C1 segment of cervical spinal cord (tissue), 14 donors: ENCODE measurements at regions not wholly inside any gene's neighbourhood (a gene's known extent, or its start where the extent isn't known, plus 50 kb on each side); places are given as distances from the start of the nearest gene placed in this dataset.
"Not testable (repeated sequence)": the region's sequence is repeated elsewhere in the genome, so short reads cannot be mapped to it uniquely, and the experiment has no call there.

Experiments
- DNase-seq, 14 donors: peaks; one replicate each; lab custom pipeline; 2025; lab: John Stamatoyannopoulos, UW

DNA sequence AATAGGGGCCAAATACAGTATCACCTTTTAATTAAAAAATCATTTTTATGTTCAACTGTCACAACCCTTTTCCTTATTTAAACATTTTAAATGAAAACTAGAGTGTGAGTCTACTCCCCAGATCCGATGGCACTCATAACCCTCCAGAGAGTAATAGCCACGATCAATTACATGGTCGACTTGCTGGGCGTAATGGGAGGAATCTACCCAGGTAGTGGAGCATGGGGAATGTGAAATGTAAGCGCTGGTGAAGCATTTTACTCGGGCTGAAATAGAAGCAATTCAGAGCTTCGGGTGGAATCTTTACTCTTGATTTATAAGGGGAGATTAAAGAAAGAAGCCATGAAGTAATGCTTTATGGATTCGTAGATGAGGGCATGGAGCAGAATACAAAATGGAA lies 321.9 kb downstream of the ACTR3B start:
- no peak for DNase-seq

DNA sequence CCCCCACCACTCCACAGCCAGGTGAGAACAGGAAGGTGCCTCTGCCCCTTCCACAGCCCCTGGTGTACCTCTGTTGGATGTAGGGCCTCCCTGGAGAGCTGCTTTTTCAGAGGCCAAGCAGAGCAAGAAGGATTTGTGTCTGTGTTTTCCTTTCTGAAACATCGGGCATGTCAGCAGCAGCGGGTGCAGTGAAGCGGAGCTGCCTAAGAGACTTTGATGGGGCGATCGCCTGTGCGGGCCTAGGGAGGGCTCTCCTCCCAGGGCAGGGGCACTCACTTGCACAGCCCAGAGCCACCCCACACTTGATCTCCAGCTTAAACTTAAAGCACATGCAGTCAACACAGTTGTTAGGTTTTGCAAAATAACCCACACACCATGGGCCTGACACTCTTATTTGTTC lies 324.7 kb downstream of the ACTR3B start:
- no peak for DNase-seq

DNA sequence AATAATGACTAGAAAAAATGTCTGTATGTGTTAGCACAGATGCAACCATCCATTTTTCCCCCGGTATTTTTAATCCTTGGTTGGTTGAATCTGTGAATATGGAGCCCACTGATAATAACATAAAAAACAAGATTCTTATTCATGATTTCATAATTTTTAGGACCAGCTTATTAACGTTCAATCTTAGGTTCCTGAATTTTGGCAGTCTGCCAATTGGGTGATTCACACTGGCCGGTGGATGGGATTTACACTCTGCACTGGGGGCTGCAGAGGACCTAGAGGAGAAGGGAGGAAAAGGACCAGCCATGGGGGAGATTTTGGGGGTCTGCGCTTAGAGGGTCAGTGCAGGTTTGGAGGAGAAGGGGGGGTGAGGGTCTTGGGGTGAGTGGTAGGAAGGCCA lies 327.9 kb downstream of the ACTR3B start:
- DNase-seq = no peak

DNA sequence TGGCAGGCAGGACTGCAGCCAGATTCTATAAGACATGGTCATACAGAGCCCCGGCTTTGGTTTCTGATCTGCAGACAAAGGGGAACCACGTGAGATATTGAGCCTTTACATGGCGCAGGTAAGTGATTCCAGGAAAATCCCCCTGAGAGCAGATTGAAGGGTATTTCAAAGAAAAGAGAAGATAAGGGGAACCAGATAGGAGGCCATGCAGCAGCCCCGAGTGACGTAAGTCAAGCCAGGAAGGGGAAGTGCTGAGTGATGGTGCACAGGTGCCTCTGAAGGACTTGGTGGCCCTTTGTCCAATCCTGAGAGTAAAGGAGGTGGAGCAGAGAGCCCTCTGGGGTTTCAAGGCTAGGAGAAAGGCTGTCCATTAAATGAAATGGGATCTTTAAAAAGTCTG lies 329.0 kb downstream of the ACTR3B start:
- no peak for DNase-seq

DNA sequence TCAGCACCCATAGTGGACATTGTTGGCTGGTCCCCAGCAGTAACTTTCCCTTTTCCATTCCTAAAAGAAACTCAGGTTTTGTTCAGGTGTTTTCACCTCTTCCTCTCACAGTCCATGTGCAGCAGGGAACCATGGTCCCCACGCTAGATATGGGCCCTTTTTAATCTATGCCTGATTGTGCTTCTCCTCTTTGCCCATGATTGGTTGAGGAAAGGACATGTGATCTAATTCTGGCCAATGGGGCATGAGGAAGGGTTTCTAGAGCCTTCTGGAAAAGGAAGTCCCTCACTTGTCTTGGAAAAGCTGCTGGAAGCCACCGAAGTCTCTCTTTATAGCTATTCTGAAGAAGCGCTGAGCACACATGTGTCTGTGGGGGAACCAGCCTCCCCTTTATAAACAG lies 330.7 kb downstream of the ACTR3B start:
- no peak for DNase-seq

DNA sequence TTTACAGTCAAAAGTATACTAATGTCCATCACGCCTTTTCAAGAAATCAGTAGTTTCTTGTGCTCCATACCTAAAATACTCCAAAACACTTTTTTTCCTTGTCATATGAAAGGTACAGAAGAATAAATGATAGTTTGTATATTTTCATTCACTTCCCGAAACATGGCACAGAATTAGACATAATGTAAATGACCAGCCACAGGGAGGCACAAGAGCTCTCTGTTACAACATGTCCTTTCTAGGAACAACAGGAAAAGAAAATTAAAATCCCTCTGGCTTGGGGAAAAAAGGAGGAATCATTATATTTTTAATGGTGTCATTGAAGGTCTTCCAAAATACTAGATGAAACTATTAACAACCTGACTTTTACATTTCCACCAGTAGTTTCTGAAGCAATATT lies 331.2 kb downstream of the ACTR3B start:
- DNase-seq = no peak

DNA sequence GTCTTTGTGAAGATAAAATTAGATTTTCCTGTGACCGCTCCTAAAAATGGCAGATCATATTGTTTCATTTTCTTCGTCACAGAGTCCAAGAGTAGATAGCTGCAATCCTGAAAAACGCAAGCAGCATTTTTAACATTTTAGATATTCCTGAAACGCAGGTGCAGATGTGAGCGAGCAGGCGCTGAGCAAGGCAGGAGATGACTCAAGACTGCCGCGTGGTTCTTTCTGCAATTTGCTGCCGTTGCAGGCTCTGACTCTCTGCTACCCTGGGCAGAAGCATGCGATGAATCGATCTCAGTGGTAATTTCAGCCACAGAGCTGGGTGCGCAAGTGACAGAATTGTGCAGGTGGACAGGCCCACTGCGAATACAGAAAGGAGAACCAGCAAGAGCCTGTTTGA lies 331.9 kb downstream of the ACTR3B start:
- DNase-seq = no peak

DNA sequence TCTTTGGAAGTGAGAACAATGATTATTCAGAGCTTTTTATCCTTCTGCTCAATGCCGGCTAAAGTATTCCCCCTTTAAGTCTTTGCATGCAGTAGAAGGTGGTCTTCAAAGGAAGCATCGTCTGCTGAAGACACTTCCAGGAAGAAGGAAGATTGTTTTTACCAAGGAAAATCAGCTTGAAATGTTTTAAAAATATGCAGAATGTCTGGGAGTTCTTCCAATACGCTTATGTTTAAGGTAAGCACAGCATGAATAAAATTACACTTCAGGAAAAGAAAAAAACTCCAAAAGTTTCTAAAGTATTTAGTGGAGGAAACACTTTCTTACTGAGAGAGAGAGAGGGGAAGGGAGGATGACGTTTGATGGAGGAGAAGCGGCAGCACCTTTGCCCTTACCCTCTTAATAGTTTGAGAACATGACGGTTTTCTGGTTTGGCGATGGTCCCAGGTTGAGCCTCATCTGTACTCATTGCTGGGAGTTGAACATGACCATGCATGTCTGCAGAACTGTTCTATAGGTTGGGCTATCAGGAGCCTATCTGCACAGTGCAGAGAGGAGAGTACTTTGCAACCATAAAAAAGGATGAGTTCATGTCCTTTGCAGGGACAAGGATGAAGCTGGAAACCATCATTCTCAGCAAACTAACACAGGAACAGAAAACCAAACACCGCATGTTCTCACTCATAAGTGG lies 338.1 kb downstream of the ACTR3B start:
- no peak for DNase-seq

DNA sequence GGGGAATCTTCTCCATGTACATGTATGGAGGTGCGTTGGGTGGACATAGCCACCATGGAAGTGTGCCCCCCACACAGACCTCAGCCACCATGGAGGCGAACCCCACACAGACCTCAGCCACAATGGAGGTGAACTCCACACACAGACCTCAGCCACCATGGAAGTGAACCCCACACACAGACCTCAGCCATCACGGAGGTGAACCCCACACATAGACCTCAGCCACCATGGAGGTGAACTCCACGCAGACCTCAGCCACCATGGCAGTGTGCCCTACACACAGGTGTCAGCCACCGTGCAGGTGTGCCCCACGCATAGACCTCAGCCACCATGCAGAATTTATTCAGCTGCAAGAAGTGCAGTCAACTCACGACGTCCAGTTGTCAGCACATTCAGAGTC lies 339.7 kb downstream of the ACTR3B start:
- DNase-seq = no peak

DNA sequence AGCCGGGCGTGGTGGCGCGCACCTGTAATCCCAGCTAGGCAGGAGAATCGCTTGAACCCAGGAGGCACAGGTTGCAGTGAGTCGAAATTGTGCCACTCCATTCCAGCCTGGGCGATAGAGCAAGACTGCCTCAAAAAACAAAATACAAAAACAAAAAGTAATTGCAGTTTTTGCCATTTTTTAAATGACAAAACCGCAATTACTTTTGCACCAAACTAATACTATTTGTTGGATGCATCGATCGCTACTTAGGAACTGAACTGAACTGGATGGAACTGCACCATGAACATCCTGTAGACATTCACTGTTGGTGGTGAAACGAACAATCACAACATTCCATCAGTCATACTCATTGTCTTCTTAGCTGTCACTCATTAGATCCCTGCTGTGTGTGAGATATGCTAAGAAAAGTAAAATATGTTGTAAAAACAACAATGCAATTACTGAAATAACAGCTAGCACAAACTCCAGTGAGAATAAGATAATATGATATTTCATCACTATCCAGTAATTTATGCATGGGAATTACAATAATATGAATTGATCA lies 341.2 kb downstream of the ACTR3B start:
- no peak for DNase-seq

DNA sequence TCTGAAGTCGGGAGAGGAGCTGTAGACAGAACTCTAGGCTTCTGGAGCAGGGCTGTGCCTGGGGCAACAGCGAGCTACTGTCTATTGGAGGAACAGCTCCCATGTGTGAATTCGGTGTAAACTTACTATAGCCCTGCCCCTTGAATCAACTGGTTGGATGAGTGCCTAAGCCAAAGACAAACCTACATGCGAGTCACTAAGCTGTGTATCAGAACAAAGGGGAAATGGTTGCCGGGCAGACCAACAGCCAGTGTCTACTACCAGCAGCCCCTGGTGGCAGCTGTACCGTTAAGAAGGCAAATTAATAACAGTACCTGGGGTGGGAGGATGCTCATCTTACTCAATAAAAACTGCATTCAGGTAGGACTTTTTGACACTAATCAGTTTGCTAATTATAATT lies 343.6 kb downstream of the ACTR3B start:
- no peak for DNase-seq

DNA sequence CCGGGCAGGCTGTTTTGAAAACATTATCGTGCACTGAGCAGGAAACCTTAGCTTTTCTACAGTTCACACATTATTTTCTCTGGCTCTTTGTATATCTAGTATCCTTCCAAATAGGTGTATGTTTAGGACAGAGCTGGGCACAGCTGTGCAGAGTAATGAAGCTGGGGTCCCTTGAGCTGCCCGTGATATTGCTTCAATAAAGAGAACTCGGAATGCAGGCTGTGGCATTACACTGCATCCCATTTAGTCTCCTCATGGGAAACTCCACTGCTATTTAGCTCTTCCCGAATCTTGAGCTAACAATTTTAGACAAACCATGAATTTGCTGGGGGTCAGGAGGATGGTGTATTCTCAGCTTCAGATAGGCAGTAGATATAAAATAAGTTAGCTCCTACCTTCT lies 348.3 kb downstream of the ACTR3B start:
- DNase-seq = no peak

DNA sequence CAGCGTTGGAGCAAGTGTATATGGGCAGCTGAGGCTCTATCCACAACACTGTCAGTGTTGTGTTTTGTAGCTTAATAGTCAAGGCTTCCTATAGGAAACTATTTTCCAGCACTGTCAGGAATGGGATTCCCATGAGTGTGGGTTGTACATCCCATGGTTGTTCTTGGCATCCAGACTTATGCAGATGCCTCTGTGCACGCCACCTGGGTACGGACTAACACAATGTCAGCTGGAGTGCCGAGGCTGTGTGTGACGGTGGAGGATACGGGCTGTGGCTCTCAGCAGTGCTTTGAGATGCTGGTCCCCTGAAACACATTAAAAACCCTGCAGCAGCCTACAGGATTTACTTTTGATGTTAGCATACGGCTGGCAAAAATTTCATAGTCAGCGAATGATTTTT lies 350.0 kb downstream of the ACTR3B start:
- no peak for DNase-seq

DNA sequence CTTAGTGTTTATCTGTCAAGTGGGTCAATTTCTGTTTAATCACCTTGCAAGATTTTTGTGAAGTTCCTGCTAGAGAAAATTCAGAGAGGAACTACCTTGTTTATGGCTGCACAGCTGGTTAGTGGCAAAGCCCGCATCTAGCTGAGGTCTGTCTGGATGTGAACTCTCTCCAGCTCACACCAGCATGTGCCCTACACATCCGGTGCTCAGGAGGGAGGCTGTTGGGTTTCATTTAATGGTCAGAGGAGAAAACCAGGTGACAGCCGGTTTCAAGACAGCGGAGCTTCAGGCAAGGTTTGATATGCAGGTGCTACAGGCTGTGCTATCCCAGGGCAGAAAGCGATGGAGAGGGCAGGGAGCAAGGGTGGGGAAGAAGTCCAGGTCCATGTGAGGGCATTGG lies 351.1 kb downstream of the ACTR3B start:
- no peak for DNase-seq

DNA sequence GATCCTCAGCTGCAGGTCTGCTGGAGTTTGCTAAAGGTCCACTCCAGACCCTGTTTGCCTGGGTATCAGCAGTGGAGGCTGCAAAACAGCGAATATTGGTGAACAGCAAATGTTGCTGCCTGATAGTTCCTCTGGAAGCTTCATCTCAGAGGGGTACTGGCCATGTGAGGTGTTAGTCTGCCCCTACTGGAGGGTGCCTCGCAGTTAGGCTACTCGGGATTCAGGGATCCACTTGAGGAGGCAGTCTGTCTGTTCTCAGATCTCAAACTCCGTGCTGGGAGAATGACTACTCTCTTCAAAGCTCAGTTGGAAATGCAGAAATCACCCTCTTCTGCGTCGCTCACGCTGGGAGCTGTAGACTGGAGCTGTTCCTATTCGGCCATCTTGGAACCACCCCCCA lies 362.7 kb downstream of the ACTR3B start:
- not testable (repeated sequence) for DNase-seq

DNA sequence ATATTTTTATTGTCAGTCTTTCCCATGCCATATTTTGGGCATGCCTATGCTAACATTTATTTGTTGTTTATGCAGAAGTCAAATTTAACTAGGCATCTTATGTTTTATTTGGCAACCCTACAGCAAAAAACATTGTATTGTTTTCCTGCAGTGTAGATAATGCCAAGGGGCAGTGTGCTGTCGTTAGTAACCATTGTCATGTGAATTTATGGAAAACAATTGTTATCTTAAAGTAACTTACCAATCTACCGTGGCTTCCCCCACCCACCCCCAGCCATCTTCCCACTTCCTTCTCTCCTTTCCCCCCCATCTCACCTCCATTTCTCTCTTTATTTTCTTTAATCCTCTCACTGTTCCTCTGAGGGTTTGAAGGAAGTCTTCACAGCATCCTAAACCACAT lies 370.5 kb downstream of the ACTR3B start:
- DNase-seq = no peak

DNA sequence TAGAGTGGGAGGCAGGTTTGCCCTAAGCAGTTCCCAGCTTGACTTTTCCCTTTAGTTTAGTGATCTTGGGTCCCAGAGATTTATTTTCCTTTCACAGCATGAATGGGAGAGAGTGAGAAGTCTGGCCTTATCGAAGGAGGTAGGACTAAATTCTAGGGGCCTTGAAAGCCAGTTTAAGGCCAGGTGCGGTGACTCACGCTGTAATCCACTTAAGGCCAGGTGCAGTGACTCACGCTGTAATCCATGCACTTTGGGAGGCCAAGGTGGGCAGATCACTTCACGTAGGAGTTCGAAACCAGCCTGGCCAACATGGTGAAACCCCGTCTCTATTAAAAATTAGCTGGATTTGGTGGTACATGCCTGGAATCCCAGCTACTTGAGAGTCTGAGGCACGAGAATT lies 392.2 kb downstream of the ACTR3B start:
- no peak for DNase-seq

DNA sequence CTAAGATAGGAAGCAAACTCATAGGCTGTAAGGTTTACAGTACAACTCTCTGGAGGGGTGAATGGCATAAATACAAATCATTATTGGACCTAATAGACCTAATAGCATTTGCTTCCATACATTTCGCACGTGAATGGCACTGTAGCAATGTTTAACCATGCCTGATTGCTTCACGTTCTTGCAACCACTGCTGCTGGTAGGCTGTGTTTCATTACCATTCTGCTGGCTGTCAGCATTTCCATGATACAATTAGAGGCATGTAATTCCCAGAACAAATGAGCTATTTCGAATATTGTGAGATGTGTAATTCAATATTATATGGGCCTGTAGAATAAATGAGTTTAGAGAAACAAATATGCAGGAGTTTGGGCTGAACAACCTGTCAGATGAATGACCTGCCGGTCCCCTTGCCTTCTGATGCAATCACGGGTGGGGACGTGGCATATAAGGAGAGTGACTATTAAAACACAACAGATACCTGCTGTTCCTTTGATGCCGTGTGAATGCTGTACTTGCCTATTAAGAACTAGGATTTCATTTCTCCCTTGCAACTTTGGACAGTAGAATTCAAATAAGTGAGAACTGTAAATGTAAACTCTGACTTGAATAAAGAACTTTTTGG lies 393.4 kb downstream of the ACTR3B start:
- no peak for DNase-seq

DNA sequence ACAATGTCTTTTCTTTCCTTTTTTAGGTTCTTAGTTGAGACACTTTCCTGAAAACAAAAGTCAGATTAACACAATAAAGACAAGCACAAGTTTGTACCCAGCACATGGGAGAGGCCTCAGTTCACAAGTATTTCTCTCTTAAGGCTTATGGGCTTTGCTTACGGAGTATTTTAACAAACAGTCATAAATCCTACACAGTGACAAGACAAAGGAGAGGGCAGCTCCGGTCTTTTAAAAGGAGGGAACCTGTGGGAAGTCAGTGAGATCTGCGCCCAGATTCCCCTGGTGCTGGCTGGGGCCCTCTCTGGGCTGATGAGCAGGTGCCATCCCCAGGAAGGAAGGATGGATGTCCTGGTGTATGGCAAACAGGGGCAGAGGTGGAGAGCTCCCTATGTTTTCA lies 398.6 kb downstream of the ACTR3B start:
- no peak for DNase-seq

DNA sequence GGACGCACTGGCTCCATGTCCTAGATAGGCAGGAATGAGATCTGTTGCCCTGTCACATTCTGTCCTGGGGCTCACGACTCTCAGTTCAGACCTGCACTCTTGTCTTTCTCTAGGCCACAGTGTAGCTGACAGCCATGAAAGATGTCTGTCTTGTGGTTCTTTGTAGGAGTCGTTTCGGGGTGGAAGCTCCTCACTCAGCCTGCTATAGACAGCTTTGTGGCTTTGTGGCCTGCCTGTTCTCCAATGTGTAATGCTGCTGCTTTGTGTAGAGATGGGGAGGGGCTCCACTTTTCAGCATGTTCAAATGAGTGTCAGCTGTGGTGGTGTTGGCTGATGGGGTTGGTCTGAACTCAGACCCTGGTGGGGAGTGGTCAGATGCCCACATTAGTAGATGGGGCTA lies 410.7 kb downstream of the ACTR3B start:
- DNase-seq = no peak

DNA sequence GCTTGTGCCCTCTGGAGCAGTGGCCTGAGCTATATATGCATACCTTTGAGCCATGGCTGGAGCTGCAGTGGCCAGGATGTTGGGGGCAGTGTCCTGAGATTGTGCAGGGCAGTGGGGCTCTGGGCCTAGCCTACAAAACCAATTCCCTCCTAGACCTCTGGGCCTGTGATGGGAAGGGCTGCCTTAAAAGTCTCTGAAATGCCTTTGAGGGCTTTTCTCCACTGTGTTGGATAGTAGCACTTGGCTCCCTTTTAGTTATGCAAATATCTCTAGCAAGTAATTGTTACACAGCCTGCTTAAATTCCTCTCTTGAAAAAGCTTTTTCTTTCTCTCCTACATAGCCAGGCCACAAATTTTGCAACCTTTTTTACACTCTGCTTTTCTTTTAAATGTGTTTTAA lies 426.4 kb downstream of the ACTR3B start:
- no peak for DNase-seq

DNA sequence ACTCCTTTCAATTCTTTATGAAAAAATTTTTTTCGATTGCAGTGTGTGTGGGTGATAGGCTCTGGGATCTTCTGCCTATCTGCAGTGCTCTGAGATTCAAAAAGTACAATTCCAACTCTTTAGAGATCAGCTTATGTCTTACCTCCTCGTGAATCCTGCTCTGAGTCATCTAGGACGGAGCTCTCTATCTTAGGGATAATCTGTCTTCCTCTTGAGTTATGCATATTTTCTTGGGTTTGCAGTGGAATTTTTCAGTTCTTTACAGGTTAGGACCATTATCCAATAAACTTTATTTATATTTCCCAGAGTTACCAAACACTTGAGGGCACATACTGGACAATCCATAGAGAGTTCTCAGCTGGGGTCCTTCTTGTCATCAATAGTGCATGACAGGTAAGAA lies 428.6 kb downstream of the ACTR3B start:
- no peak for DNase-seq

DNA sequence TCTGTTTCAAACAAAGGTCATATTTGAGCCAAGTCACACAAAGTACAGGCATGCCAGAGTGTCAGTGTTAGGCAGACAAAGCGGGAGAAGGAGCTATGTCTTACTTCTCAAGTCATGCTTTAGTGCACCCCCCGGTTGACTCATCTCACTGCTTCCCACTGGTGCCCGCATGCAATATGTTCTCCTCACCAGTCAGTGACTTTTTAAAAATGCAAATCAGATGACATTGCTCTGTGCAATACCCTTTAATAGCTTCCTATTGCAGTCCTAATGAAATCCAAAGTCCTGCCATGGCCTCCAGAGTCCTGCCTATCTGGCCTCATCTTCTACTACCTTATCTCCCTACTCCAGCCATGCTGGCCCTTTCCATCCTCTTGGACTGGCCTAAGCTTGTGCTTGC lies 429.1 kb downstream of the ACTR3B start:
- no peak for DNase-seq

DNA sequence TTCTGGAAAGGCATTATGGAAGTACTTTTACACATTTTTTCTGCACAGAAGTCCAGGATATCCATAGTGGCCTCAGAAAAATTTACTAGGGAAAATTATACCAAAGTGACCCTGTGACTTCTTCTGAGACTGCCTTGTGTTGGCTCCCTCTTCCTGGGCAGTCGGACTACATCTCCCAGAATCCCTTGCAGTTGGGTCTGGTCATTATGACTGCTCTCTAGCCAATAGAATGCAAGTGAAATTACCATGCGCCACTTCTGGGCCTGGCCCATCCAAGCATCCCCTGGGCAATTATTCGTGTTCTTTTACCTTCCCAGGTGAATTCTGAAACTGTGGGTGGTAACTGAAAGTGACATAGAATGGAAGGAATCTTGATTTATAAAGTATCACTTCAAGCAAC lies 430.9 kb downstream of the ACTR3B start:
- peak in 2 of 14 donors; percentile 0 to 2 for DNase-seq
